Body of pancreas (tissue), 4 donors: ENCODE measurements at regions not wholly inside any gene's neighbourhood (a gene's known extent, or its start where the extent isn't known, plus 50 kb on each side); places are given as distances from the start of the nearest gene placed in this dataset.

Source experiments
- ATAC-seq: fragments of 150-250 bp; one replicate; pipeline ENCODE4 v1.9.1; 2016
- DNase-seq, 4 donors: peaks; one replicate each; pipeline ENCODE4 v3.0.0-alpha.2; 2019
- H3K27ac ChIP-seq, 4 donors: fragments of 200-600 bp; sonication (generic); 1 replicate in 3 of 4; 2 replicates in 1 of 4; pipeline versions ENCODE4 v1.5.1 to v1.6.1; 2016 to 2019; ENCODE audit warnings: mild to moderate bottlenecking in 1 of 4, mixed read lengths in 1 of 4, moderate library complexity in 1 of 4
- H3K27me3 ChIP-seq, 2 donors: fragments of 200-600 bp; sonication (generic); one replicate each; pipeline ENCODE4 v1.6.0; 2016; ENCODE audit warnings: mild to moderate bottlenecking in 1 of 2
- H3K36me3 ChIP-seq, 2 donors: fragments of 200-600 bp; sonication (generic); replicated peaks in 1 of 2; 2 replicates each; pipeline ENCODE4 v1.5.1; 2016; ENCODE audit warnings: low read depth in 2 of 2; ENCODE audit not compliant: insufficient read depth in 1 of 2
- H3K4me1 ChIP-seq: fragments of 200-600 bp; sonication (generic); one replicate; pipeline ENCODE4 v1.6.0; 2016
- H3K4me3 ChIP-seq, 2 donors: fragments of 200-600 bp; sonication (generic); 1 replicate in 1 of 2; 2 replicates in 1 of 2; pipeline ENCODE4 v1.5.1; 2016 to 2019
- H3K9me3 ChIP-seq, 3 donors: fragments of 200-600 bp; sonication (generic); 1 replicate in 2 of 3; 2 replicates in 1 of 3; pipeline ENCODE4 v1.5.1; 2016
- POLR2A ChIP-seq, 3 donors: fragments of 450-650 bp; IDR thresholded peaks; one replicate each; pipeline ENCODE4 v1.6.1; 2016; ENCODE audit warnings: antibody characterized with exemption in 3 of 3, mild to moderate bottlenecking in 2 of 3
- WGBS, 2 donors: methylation state at CpG; one replicate each; pipeline ENCODE4 v1.1.5; 2017; 5-methylcytosine and 5-hydroxymethylcytosine counted together
- intact Hi-C: fragments of 100-400 bp; cut with DNase I; formaldehyde crosslinking; loops from one replicate; pipeline ENCODE4 v1.15.1; 2023
- TF ChIP-seq, protein P1 (sequence below), 7 experiments: fragments of 450-650 bp in 4 of 7; fragments of 200-600 bp in 3 of 7; sonication (generic) in 3 of 7; IDR thresholded peaks; one replicate each; pipeline ENCODE4 v1.5.1; 2016 to 2019; ENCODE audit warnings: antibody characterized with exemption in 7 of 7

GRCh38 chr5:154669402-154669801 is 85.8 kb upstream of the LARP1 start:
- no peak overlapping the region for H3K4me3 ChIP-seq
- intact Hi-C loops = no loop called here
- no peaks in the 10 kb centered on the region for H3K4me1 ChIP-seq
- no peaks in the 10 kb centered on the region for H3K27me3 ChIP-seq
- H3K9me3 ChIP-seq = no peaks in the 10 kb centered on the region
- no peaks in the 10 kb centered on the region for H3K36me3 ChIP-seq
- WGBS, 2 donors = 92 to 95% methylated on average over 7 of the region's 7 CpGs
- no peak overlapping the region for H3K27ac ChIP-seq
- no peak for DNase-seq
- ATAC-seq = no peak
- no peak for TF ChIP-seq POLR2A (IDR thresholded peaks at IDR 0.05)
- TF ChIP-seq, protein P1, sequence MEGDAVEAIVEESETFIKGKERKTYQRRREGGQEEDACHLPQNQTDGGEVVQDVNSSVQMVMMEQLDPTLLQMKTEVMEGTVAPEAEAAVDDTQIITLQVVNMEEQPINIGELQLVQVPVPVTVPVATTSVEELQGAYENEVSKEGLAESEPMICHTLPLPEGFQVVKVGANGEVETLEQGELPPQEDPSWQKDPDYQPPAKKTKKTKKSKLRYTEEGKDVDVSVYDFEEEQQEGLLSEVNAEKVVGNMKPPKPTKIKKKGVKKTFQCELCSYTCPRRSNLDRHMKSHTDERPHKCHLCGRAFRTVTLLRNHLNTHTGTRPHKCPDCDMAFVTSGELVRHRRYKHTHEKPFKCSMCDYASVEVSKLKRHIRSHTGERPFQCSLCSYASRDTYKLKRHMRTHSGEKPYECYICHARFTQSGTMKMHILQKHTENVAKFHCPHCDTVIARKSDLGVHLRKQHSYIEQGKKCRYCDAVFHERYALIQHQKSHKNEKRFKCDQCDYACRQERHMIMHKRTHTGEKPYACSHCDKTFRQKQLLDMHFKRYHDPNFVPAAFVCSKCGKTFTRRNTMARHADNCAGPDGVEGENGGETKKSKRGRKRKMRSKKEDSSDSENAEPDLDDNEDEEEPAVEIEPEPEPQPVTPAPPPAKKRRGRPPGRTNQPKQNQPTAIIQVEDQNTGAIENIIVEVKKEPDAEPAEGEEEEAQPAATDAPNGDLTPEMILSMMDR (IDR thresholded peaks at IDR 0.05) = no peak

- DNase-seq = no peak
Measured at GRCh38 chr5:154664869-154665268, 90.3 kb upstream of the LARP1 start.

GRCh38 chr5:154663424-154663823 is 91.8 kb upstream of the LARP1 start:
- ATAC-seq (no peak), DNase-seq (no peak)
- intact Hi-C loops = no loop called here
- 47 to 76% methylated on average over 2 to 3 of the region's 3 CpGs for WGBS, 2 donors
- Histone ChIP-seq H3K4me1 (no peaks in the 10 kb centered on the region), H3K27ac (no peak overlapping the region), H3K9me3 (no peaks in the 10 kb centered on the region), H3K36me3 (no peaks in the 10 kb centered on the region), H3K27me3 (no peaks in the 10 kb centered on the region), H3K4me3 (no peak overlapping the region)
- no peak for TF ChIP-seq POLR2A (IDR thresholded peaks at IDR 0.05)
- TF ChIP-seq, protein P1 (IDR thresholded peaks at IDR 0.05) = no peak

More at GRCh38 chr5:154664869-154665268, 90.3 kb upstream of the LARP1 start:
- Histone ChIP-seq H3K4me3 (no peak overlapping the region), H3K36me3 (no peaks in the 10 kb centered on the region), H3K4me1 (no peaks in the 10 kb centered on the region), H3K9me3 (no peaks in the 10 kb centered on the region), H3K27me3 (no peaks in the 10 kb centered on the region), H3K27ac (no peak overlapping the region)
- ATAC-seq = no peak
- no peak for TF ChIP-seq POLR2A (IDR thresholded peaks at IDR 0.05)
- TF ChIP-seq, protein P1 (IDR thresholded peaks at IDR 0.05) = no peak
- intact Hi-C loops = no loop called here

- DNase-seq (no peak), ATAC-seq (no peak)
- Histone ChIP-seq H3K4me3 (no peak overlapping the region), H3K36me3 (no peaks in the 10 kb centered on the region), H3K4me1 (peaks cover 37% of the 10 kb centered on the region), H3K9me3 (no peaks in the 10 kb centered on the region), H3K27me3 (no peaks in the 10 kb centered on the region), H3K27ac (peak overlapping the region in 3 of 4 donors; percentile 64 to 79 (median 75))
- intact Hi-C loops = loop anchor here (5.0 kb wide), 1 partner anchor 158 kb away; no protein-coding TSS in a partner anchor
- TF ChIP-seq, protein P1 (IDR thresholded peaks at IDR 0.05) = no peak
- TF ChIP-seq POLR2A (IDR thresholded peaks at IDR 0.05) = no peak
- WGBS, 2 donors = 43 to 58% methylated on average over 11 to 13 of the region's 13 CpGs
Measured at GRCh38 chr5:154654486-154655371, 100.4 kb upstream of the LARP1 start.
